HG02610 (cell line): ENCODE measurements at regions not wholly inside any gene's neighbourhood (a gene's known extent, or its start where the extent isn't known, plus 50 kb on each side); places are given as distances from the start of the nearest gene placed in this dataset.
A peak's percentile ranks its signal among the peaks of the same experiment; 100 is the strongest.
"Not testable (repeated sequence)": the region's sequence is repeated elsewhere in the genome, so short reads cannot be mapped to it uniquely, and the experiment has no call there.

Experiments
- ATAC-seq: cut with Tn5 transposase; IDR thresholded peaks from one replicate; pipeline ENCODE4 v1.9.1; 2021; ENCODE audit warnings: mild to moderate bottlenecking, moderate library complexity; ENCODE audit not compliant: unreplicated experiment

DNA sequence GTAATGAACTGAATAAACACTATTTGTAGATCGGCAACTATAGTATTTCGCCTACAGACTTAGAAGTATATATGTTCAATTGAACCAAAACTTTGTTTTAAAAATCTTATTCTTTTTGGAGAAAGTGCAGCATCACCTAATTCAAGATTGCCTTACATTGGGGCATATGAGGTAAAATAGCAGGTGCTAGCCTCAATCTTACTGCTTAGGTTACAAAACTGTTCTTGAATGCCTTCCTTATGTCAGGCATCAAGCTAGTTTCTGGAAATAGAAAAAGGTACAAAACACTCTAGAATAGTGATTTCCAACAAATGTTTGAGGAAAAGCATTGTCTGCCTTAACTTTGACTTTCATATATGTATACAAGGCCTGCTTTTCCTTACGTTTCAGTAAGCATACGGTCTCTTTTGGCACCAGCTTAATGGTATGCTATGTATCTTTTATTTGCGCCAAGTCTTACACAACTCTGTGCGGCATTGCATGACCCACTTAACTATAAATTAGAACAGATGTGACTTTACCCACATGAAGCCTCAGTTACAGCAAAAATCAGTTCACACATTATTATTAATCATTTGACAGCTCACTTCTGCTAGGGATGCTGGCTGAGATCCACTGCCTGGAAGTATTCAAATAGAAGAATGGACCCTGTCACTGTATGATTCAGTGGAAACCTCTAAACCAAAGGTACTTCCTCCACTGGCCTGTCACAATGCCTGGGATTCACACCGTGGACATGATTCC lies 174.1 kb downstream of the PRELID2 start:
- no peak for ATAC-seq

DNA sequence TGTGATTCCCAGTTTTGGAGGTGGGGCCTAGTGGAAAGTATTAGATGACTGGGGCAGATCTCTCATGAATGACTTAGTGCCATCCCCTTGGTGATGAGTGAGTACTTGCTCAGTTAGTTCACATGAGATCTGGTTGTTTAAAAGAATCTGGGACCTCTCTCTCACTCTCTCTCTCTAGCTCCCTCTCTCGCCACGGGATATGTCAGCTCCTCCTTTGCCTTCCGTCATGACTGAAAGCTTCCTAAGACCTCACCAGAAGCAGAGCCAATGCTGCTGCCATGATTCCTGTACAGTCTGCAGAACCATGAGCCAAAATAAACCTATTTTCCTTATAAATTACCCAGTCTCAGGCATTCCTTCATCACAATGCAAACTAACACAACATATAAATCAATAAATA lies 176.7 kb downstream of the PRELID2 start:
- ATAC-seq = no peak

DNA sequence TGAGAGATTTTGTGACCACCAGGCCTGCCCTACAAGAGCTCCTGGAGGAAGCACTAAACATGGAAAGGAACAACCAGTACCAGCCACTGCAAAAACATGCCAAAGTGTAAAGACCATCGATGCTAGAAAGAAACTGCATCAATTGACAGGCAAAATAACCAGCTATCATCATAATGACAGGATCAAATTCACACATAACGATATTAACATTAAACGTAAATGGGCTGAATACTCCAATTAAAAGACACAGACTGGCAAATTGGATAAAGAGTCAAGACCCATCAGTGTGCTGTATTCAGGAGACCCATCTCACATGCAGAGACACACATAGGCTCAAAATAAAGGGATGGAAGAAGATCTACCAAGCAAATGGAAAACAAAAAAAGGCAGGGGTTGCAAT lies 182.4 kb downstream of the PRELID2 start:
- not testable (repeated sequence) for ATAC-seq

DNA sequence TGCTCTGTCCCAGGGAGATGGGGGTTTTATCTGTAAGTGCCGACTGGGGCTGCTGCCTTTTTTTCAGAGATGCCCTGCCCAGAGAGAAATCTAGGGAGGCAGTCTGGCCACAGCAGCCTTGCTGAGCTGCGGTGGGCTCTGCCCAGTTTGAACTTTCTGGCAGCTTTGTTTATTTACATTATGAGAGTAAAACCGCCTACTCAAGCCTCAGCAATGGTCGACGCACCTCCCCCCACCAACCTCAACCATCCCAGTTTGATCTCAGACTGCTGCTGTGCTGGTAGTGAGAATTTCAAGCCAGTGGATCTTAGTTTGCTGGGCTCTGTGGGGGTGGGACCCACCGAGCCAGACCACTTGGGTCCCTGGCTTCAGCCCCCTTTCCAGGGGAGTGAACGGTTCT lies 188.0 kb downstream of the PRELID2 start:
- ATAC-seq = not testable (repeated sequence)

DNA sequence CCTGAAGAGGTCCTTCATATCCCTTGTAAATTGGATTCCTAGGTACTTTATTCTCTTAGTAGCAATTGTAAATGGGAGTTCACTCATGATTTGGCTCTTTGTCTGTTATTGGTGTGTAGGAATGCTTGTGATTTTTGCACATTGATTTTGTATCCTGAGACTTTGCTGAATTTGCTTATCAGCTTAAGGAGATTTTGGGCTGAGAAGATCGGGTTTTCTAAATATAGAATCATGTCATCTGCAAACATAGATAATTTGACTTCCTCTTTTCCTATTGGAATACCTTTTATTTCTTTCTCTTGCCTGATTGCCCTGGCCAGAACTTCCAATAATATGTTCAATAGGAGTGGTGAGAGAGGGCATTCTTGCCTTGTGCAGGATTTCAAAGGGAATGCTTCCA lies 191.9 kb downstream of the PRELID2 start:
- not testable (repeated sequence) for ATAC-seq

DNA sequence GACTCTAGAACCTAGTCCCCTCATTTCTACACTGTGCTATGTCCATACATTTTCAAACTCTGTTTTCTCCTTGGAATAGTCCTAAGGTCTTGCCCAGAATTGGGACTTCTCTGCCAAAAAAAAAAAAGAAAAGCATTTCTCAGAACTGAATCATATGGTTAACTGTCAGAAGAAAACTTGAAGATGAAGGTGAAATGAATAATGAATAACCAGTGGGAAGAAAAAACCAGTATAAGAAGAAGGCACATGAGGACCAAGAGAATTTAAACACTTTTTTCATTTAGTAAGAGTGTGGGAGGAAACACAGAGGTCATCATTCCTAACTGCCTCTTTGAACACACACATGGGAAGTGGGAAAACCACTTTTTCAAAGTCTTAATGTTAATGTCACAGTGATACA lies 197.7 kb downstream of the PRELID2 start:
- ATAC-seq = no peak

DNA sequence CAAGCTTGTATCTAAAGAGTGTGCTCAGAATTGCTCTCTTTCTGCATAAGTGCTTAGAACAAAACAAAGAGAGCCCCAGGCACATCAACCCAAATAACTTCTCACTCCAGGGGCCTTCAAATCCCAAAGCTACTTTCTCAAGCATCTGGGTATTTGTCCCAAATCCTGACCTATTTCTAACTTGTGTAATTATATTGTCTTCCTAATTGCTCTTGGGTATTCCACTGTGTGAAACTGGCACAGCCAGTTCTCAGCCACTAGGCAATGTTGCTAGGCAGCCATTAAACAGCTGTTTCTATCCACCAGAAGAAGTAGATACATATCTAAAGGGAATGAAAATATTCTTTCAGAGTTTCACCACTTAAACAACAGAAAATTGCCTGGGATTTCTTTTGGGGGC lies 198.8 kb downstream of the PRELID2 start:
- no peak for ATAC-seq

DNA sequence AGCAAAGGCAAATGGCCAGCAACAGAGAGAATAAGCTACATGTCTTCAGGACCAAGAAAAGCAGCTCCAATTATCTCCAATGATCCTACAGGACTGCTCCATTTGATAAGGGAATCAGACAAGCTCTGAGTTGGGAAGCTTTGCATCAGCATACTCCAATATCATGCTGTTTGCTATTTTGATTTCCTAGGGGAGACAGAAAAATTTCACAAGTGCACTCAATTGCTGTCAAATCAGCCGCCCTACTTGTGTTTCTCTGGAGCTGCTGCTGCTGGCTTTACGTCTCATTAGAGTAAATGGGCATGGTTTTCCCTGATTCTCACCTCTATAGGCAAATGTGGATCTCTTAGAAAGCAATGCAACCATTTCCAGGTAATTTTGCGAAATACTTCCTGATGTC lies 201.7 kb downstream of the PRELID2 start:
- ATAC-seq = no peak

DNA sequence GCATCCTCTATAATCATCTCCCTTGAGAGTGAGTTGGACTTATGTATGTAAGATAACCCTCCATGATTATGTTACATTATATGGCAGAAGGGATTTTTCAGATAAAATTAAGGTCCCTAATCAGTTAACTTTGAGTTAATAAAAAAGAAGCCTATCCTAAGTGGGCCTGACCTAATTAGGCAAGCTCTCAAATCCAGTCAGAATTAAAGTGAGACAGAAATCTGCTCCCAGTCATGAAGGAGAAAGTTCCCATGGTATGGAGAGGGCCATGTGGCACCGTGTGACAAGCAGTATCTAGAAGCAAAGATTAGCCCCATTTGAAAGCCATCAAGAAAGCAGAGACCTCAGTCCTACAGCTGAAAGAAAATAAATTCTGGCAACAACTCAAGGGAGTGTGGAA lies 202.4 kb downstream of the PRELID2 start:
- no peak for ATAC-seq

DNA sequence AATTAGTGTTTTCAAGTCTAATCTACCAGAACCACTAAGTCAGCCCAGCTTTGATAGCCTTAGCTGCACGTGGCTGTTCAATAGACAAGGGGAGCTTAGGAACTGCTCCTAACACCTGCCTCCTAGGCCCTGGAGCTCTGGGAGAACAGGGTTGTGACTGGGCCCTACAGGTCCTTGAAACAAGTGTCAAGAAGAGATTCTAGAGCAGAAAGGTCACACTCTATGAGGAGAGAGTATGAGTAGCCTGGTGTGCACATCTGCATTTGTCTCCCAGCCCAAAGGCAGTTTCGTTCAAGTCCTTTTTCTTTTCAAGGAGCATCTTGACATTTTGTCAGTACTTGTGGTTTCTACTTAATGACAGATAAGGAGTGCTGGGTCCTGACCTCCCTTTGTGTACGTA lies 206.1 kb downstream of the PRELID2 start:
- ATAC-seq = no peak

DNA sequence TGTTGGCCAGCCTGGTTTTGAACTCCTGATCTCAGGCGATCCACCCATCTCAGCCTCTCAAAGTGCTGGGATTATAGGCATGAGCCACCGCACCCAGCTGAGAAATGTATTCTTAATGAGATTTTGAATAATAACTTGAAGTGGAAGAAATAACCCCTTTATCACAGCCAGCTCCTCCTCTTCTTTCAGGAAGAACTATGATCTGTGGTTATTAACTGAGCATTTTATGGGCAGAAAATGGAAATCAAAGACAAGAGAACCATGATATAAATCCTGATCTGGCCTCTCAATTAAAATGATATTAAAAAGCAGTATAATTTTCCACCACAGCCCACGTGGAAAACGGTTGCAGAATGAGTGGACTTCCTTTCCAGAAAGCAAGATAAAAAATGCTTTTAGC lies 206.6 kb downstream of the PRELID2 start:
- ATAC-seq = no peak

DNA sequence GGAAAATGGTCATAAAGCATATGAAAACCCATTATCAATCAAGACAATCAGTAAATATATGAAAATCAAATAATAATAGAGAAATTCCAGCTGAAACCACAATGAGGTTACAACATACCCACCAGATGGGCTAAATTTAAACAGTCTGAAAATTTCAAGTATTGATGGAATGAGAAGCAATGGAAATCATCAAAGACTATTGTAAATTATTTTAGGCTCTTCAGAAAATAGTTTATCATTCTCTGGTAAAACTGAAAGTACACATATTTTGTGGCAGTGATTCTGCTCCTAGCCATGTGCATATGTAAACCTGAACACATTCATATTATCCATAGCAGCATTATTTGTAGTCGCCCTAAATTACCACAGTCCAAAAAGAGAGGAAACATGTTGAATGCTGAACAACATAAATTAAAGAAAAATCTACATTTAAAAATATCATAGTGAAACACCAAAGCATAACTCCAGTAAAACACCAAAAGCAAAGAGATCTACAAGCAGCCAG lies 215.3 kb downstream of the PRELID2 start:
- ATAC-seq = no peak

DNA sequence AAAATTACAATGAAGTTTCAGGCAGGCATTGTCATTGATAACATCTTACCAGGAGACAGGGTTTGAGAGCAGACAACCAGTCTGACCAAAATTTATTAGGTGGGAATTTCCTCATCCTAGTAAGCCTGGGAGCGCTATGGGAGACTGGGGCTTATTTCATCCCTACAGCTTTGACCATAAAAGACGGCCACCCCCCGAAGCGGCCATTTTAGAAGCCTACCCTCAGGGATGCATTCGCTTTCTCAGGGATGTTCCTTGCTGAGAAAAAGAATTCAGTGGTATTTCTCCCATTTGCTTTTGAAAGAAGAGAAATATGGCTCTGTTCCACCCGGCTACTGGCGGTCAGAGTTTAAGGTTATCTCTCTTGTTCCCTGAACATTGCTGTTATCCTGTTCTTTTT lies 218.4 kb downstream of the PRELID2 start:
- ATAC-seq = not testable (repeated sequence)

DNA sequence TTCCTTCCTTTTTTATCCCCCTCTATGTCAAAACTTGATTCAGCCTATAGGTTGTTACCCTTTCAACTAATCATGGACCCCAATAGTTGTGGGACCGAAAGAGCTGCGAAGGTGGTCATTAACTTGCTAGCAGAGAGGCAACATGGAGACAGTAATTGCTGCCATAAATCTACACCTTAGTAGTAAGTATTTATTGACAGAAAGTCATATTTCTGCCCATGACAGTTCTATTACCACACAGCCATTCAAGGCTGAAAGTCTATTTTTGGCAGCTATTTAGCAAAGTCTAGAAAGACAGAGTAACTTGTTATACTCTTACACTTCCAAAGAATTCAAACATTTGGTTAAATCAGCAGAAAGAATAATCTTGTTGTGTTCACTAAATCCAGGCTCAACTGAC lies 236.2 kb downstream of the PRELID2 start:
- ATAC-seq = no peak

DNA sequence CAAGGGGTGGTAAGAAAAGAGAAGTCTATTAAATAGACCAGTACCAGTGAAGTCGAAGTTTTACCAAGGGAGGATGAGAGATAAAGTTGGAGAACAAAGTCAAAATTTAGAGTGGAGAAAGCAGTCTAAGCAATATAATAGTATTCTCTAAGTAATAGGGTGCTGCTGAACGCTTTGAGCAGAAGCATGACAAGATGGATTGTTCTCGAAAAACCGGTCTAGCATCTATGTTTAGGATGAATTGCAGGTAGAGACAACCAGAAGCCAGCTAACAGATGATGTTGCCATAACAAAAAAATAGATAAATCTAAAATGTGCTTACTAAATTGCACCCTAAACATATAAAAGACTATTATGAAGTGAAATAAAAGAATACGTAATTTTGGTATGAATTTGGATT lies 237.0 kb downstream of the PRELID2 start:
- ATAC-seq = no peak

DNA sequence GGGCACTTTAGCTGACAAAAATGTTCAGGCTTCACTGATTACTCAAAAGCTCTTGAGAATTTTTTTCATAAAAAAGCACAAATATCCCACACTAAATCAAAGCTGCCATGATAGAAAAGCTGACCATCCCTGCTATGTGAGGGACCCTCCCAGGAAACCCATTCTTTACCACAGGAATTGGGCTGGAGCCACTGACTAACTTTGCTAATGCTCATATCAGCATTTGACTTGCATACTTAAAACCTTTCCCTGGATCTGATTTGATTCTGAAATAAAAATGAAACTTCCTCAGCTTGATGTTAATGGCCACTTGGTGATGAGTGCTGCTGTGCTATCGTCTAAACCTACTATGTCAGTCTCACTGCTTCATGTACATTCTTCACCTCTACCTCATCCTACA lies 243.6 kb downstream of the PRELID2 start:
- ATAC-seq = no peak

DNA sequence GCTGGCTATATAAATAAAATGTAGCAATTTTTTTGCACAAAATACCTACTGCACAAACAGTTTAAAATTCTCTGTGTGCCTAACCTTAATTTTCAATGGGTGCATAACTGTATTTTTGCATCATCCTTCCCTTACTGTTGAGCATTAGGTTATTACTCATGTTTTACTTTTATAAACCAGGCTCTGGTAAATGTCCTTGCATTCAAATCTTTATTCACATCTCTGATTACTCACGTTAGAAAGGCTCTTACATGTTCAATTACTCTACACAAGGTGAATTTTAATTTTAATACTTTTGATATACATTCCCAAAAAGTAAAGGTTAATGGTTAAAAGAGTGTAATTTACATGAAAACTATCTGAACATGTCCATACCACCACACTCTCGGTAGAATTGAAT lies 246.1 kb downstream of the PRELID2 start:
- ATAC-seq = no peak

DNA sequence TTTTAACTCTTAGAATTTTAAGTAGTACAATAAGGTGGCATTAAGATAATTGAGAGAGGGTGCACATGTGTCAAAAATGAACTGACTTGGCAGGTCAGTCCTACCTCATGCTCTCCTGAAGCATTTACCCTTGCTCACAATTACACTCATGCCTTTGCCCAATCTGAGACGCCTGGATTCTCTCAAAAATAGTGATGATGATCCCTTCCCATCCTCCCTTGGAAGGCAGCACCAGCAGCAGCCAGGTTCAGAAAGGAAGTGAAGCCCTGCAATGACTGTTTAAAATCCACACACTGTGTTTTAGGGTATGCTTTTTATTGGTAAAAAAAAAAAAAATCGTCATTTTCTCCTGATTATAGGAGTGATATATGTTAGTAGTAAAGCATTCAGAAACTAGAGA lies 246.6 kb downstream of the PRELID2 start:
- ATAC-seq = no peak

DNA sequence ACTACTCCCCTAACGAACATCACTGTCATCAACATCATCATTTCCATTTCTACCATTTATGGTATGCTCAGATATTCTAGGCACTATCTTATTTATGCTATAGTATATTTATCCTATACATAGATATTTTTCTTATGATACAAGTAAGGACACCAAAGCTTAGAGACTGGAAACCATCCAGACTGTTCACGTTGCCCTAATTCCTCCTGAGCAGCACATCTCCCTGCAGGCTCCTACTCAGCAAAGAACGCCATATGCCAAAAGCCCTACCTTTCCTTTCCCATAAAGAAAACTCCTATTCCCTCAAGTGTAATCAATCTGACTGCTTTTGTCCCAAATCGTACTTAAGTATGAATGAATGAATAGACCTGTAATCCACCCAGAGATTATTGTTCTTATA lies 247.0 kb downstream of the PRELID2 start:
- ATAC-seq = no peak

DNA sequence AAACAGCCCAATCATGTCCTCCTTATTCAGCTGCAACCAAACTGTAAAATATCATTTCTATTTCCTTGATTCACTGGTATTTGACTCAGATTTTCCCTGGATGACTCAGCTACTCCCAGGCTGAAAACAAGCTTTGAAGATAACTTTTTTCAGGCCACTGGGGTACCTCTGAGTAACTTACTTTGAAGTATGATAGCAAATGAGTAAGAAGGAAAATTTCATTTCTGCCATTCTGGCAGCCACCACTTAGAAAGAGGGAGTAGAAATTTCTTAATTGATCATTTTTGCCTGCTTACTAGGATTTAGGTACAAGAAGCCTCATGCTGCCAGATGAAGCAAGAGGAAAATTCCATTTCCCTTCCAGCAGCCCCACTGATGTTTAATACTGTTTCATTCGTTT lies 247.4 kb downstream of the PRELID2 start:
- peak; percentile 58 for ATAC-seq

DNA sequence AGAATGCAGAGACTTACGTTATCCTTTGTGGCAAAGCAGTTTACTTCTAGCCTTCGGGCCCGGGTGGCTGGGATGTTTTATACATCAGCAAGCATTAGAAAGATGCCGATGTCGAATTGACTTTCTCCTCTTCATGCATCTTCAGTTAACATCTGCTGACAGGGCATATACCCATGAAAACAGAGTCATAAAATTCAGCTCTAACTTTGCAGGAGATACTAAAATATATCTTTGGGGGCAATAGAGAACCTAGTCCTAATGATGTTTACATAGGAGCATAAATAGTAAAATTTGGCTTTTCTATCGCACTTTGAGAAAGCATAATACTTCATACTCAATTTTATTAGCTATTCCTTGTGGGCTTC lies 247.9 kb downstream of the PRELID2 start:
- no peak for ATAC-seq

DNA sequence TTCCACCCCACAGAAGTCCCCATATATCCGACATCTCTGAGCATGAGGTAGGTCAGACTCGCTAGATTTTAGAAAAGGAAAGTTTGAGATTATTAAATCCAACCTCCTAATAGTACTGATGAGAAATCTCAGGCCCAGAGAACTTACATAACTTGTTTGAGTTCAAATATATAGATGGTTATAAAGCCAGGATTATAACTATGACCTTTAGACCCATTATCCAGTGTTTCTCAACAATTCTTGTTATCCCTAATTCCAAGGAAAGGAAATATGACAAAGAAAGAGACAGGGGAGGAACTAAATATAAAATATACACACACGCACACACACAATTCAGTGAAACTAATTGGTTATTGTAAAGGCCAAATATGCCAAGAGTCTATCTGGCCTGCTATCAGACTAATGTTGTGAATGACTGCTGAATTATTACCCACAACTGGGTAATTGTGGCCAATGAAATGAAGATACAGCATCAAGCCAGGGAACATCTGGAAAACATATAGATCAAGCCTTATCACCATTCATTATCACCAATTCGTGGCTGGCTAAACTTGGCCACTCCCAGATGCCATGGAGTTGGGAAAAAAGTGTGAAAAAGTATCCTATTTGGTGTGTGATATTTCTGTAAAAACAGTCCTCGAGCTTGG lies 248.4 kb downstream of the PRELID2 start:
- ATAC-seq = no peak
